ENCODE measurements at regions not wholly inside any gene's neighbourhood (a gene's known extent, or its start where the extent isn't known, plus 50 kb on each side); places are given as distances from the start of the nearest gene placed in this dataset.

DNA sequence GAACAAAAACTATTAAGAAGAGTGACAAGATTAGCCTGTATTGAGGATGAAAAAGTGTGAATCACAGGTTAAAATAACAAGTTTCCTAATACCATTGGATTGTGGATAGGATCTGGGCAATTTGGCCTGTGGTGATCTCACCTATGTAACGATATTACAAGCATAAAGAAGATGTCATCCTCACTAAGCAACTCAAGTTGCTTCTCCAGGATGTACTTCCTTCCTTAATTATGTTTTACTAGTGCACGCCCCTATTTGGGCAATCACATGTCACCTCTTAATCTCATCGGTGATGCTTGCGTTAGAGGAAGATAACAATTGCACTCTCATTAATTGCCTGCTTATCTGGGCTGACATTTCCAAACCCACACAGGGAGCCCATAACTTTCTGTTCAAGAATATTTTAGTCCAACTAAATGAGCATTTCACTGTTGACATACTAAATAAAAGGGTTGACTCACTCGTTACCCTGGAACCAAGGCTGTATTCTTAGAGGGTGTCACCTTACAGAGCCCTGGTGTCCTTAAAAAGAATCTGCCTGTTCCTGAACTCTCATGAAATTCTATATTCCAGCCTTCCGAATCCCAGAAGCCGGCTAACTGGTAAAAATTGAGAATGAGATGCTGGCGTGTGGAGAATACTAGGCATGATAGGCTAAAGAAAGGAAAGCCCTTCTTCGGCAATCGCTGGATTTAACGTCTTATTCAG, 88.2 kb upstream of the ATXN1 start:
- DNase-seq = no peak
- H3K4me1 ChIP-seq (ENCODE audit: control insufficient read depth in 1 of 2, insufficient read depth in 2 of 2, low read depth in 1 of 2, low read length in 1 of 2) = peaks cover 6 to 33% of the 10 kb centered on the region in 2 experiments
- no peaks in the 10 kb centered on the region for H3K9me2 ChIP-seq
- peak overlapping the region; percentile 71; the same call in 1 of the 2 replicates for H2AFZ ChIP-seq (ENCODE audit: low read depth)
- H3K4me2 ChIP-seq = peak overlapping the region; percentile 62
- H3K36me3 ChIP-seq (replicated peaks in 1 of 2; ENCODE audit: control insufficient read depth in 1 of 2, insufficient read depth in 2 of 2, low read length in 1 of 2) = no peaks in the 10 kb centered on the region
- no peak overlapping the region for H3K4me3 ChIP-seq (ENCODE audit: low read depth in 2 of 2, low read length in 1 of 2)
- H3K27ac ChIP-seq (ENCODE audit: low read depth in 2 of 2, low read length in 1 of 2) = peak overlapping the region; percentile 58 to 89; a peak in 3 of 4 replicates
- 50% methylated on average over 11 of the region's 11 CpGs for WGBS (ENCODE audit: low lambda C conversion rate)
- POLR2A ChIA-PET = no interaction called here
- no peaks in the 10 kb centered on the region for H3K9me3 ChIP-seq
- no peaks in the 10 kb centered on the region for H3K79me2 ChIP-seq (ENCODE audit: insufficient read depth)
- TF ChIP-seq EP300 (IDR thresholded peaks at IDR 0.05; ENCODE audit: borderline replicate concordance in 1 of 2, low read depth in 1 of 2, low read length in 1 of 2) = peak in 1 of 2 experiments; percentile 30; a peak in 1 of 4 replicates
- TF ChIP-seq TCF12 (IDR thresholded peaks at IDR 0.05) = peak; percentile 26; the same call in 1 of the 2 replicates
- peak; percentile 54; the same call in 1 of the 2 replicates for TF ChIP-seq FOSL2 (IDR thresholded peaks at IDR 0.05; ENCODE audit: borderline replicate concordance, low read depth)
- TF ChIP-seq, protein P1, sequence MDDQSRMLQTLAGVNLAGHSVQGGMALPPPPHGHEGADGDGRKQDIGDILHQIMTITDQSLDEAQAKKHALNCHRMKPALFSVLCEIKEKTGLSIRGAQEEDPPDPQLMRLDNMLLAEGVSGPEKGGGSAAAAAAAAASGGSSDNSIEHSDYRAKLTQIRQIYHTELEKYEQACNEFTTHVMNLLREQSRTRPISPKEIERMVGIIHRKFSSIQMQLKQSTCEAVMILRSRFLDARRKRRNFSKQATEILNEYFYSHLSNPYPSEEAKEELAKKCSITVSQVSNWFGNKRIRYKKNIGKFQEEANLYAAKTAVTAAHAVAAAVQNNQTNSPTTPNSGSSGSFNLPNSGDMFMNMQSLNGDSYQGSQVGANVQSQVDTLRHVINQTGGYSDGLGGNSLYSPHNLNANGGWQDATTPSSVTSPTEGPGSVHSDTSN (IDR thresholded peaks at IDR 0.05) = peak; percentile 32
- TF ChIP-seq, protein P2, sequence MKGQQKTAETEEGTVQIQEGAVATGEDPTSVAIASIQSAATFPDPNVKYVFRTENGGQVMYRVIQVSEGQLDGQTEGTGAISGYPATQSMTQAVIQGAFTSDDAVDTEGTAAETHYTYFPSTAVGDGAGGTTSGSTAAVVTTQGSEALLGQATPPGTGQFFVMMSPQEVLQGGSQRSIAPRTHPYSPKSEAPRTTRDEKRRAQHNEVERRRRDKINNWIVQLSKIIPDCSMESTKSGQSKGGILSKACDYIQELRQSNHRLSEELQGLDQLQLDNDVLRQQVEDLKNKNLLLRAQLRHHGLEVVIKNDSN (IDR thresholded peaks at IDR 0.05; ENCODE audit: borderline replicate concordance, low read depth) = no peak
- H3K9ac ChIP-seq = peak overlapping the region; percentile 58
- H3F3A ChIP-seq (replicated peaks; ENCODE audit: insufficient read depth) = peaks cover 18% of the 10 kb centered on the region
- CTCF ChIA-PET = no interaction called here
- no peaks in the 10 kb centered on the region for H4K20me1 ChIP-seq (ENCODE audit: insufficient read depth)
- H3K27me3 ChIP-seq (ENCODE audit: insufficient read depth) = no peaks in the 10 kb centered on the region

DNA sequence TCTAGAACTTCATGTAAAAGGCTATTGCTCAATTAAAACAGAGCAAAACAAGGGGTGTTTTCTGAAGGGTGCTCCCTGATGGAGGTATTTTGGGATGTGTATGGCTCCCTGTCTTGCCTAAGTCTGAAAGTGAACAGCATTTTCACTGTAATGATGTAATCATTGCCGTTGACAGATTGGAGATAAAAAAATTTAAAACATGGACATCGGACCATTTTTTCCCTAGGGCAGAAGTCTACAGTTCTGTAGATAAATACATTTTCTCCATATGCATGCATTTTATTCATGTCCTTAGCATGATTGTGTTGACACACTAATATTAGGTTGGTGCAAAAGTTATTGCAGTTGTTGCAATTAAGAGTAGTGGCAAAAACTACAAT, 85.1 kb upstream of the ATXN1 start:
- Histone ChIP-seq H3K9me3 (no peaks in the 10 kb centered on the region), H3K27me3 (ENCODE audit: insufficient read depth) (no peaks in the 10 kb centered on the region)
- 40% methylated on average over 2 of the region's 2 CpGs for WGBS (ENCODE audit: low lambda C conversion rate)

More for the DNA sequence above, 85.1 kb upstream of the ATXN1 start:
- TF ChIP-seq MEF2A (IDR thresholded peaks at IDR 0.05; ENCODE audit: borderline replicate concordance, low read depth) (no peak), CHD2 (IDR thresholded peaks at IDR 0.05; ENCODE audit: low read length, partially characterized antibody) (no peak), RAD21 (IDR thresholded peaks at IDR 0.05; ENCODE audit: low read length) (no peak), GATA2 (CRISPR knock-in tag; IDR thresholded peaks at IDR 0.05) (peak; percentile 55)
- TF ChIP-seq, protein P3, sequence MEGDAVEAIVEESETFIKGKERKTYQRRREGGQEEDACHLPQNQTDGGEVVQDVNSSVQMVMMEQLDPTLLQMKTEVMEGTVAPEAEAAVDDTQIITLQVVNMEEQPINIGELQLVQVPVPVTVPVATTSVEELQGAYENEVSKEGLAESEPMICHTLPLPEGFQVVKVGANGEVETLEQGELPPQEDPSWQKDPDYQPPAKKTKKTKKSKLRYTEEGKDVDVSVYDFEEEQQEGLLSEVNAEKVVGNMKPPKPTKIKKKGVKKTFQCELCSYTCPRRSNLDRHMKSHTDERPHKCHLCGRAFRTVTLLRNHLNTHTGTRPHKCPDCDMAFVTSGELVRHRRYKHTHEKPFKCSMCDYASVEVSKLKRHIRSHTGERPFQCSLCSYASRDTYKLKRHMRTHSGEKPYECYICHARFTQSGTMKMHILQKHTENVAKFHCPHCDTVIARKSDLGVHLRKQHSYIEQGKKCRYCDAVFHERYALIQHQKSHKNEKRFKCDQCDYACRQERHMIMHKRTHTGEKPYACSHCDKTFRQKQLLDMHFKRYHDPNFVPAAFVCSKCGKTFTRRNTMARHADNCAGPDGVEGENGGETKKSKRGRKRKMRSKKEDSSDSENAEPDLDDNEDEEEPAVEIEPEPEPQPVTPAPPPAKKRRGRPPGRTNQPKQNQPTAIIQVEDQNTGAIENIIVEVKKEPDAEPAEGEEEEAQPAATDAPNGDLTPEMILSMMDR (IDR thresholded peaks at IDR 0.05) = no peak
- Histone ChIP-seq H3K4me2 (no peak overlapping the region), H3F3A (replicated peaks; ENCODE audit: insufficient read depth) (peaks cover 18% of the 10 kb centered on the region), H3K9me2 (no peaks in the 10 kb centered on the region), H3K27ac (ENCODE audit: low read depth in 2 of 2, low read length in 1 of 2) (no peak overlapping the region), H3K36me3 (replicated peaks in 1 of 2; ENCODE audit: control insufficient read depth in 1 of 2, insufficient read depth in 2 of 2, low read length in 1 of 2) (no peaks in the 10 kb centered on the region), H3K4me3 (ENCODE audit: low read depth in 2 of 2, low read length in 1 of 2) (no peak overlapping the region), H3K9ac (no peak overlapping the region), H4K20me1 (ENCODE audit: insufficient read depth) (no peaks in the 10 kb centered on the region), H3K4me1 (ENCODE audit: control insufficient read depth in 1 of 2, insufficient read depth in 2 of 2, low read depth in 1 of 2, low read length in 1 of 2) (peaks cover 10 to 26% of the 10 kb centered on the region in 2 experiments), H2AFZ (ENCODE audit: low read depth) (no peak overlapping the region), H3K79me2 (ENCODE audit: insufficient read depth) (no peaks in the 10 kb centered on the region)
- DNase-seq = no peak
- ChIA-PET POLR2A (no interaction called here), CTCF (interaction anchor here (1.3 kb wide), 1 partner anchor 83 kb away, joined by 3 read pairs; no protein-coding TSS in a partner anchor)
